CD14-positive monocyte (primary cell): ENCODE measurements at regions not wholly inside any gene's neighbourhood (a gene's known extent, or its start where the extent isn't known, plus 50 kb on each side); places are given as distances from the start of the nearest gene placed in this dataset.

Source experiments
- DNase-seq, 3 donors: peaks; one replicate each; pipeline ENCODE4 v3.0.0-alpha.2; 2011 to 2022
- H2AFZ ChIP-seq: 2 replicates; pipeline ENCODE4 v1.6.0; 2012; ENCODE audit warnings: mild to moderate bottlenecking, low read depth, low read length, inconsistent platforms; ENCODE audit not compliant: insufficient read depth, poor library complexity, severe bottlenecking
- H3K27ac ChIP-seq, 2 donors: 1 replicate in 1 of 2; 2 replicates in 1 of 2; pipeline ENCODE4 v1.5.1; 2012 to 2013; ENCODE audit warnings: low read length in 2 of 2, control low read depth in 1 of 2, inconsistent platforms in 1 of 2, low read depth in 1 of 2, mild to moderate bottlenecking in 1 of 2
- H3K27me3 ChIP-seq, 2 donors: one replicate each; pipeline versions ENCODE4 v1.6.0 to v1.6.1; 2011 to 2013; ENCODE audit warnings: low read length in 2 of 2; ENCODE audit not compliant: control insufficient read depth in 2 of 2, insufficient read depth in 2 of 2
- H3K36me3 ChIP-seq, 2 donors: replicated peaks in 1 of 2; 1 replicate in 1 of 2; 2 replicates in 1 of 2; pipeline versions ENCODE4 v1.5.1 to v1.6.1; 2012 to 2013; ENCODE audit warnings: low read length in 2 of 2, control low read depth in 1 of 2, inconsistent platforms in 1 of 2, mild to moderate bottlenecking in 1 of 2; ENCODE audit not compliant: insufficient read depth in 2 of 2, control insufficient read depth in 1 of 2
- H3K4me1 ChIP-seq, 2 donors: 1 replicate in 1 of 2; 2 replicates in 1 of 2; pipeline versions ENCODE4 v1.5.1 to v1.6.1; 2012 to 2013; ENCODE audit warnings: low read length in 2 of 2, control low read depth in 1 of 2, inconsistent platforms in 1 of 2, mild to moderate bottlenecking in 1 of 2, moderate library complexity in 1 of 2; ENCODE audit not compliant: insufficient read depth in 2 of 2, control insufficient read depth in 1 of 2
- H3K4me2 ChIP-seq: replicated peaks from 2 replicates; pipeline ENCODE3; 2012; ENCODE audit warnings: low read length, moderate library complexity, mild to moderate bottlenecking; ENCODE audit not compliant: poor library complexity, severe bottlenecking; ENCODE audit errors: extremely low read depth
- H3K4me3 ChIP-seq, 3 experiments: fragments of 200-600 bp in 1 of 3; sonication (generic) in 1 of 3; replicated peaks in 1 of 3; 1 replicate in 2 of 3; 2 replicates in 1 of 3; pipeline ENCODE4 v1.5.1; 2011 to 2013; ENCODE audit warnings: low read length in 3 of 3, mild to moderate bottlenecking in 3 of 3, control low read depth in 2 of 3, low read depth in 2 of 3, inconsistent platforms in 1 of 3, moderate library complexity in 1 of 3
- H3K79me2 ChIP-seq: 2 replicates; pipeline ENCODE4 v1.6.0; 2012; ENCODE audit warnings: mild to moderate bottlenecking, control low read depth, inconsistent platforms, low read length, moderate library complexity; ENCODE audit not compliant: insufficient read depth
- H3K9ac ChIP-seq: 2 replicates; pipeline ENCODE4 v1.6.0; 2017; ENCODE audit warnings: low read length, mild to moderate bottlenecking; ENCODE audit not compliant: insufficient read depth, poor library complexity, severe bottlenecking
- H3K9me3 ChIP-seq, 2 donors: replicated peaks in 1 of 2; 1 replicate in 1 of 2; 2 replicates in 1 of 2; pipeline versions ENCODE4 v1.5.1 to v1.6.1; 2012 to 2013; ENCODE audit warnings: low read length in 2 of 2, control low read depth in 1 of 2; ENCODE audit not compliant: control insufficient read depth in 1 of 2, insufficient read depth in 1 of 2
- H4K20me1 ChIP-seq: 2 replicates; pipeline ENCODE4 v1.6.0; 2012; ENCODE audit warnings: mild to moderate bottlenecking, low read length, control low read depth, moderate library complexity; ENCODE audit not compliant: insufficient read depth
- H3K27ac Mint-ChIP-seq, 7 donors: one replicate each; pipeline ENCODE4 v1.8.0; 2020; ENCODE audit warnings: mild to moderate bottlenecking in 7 of 7, mixed read lengths in 7 of 7, moderate library complexity in 6 of 7, inconsistent platforms in 2 of 7
- H3K27me3 Mint-ChIP-seq, 3 donors: one replicate each; pipeline ENCODE4 v1.8.0; 2021 to 2022; ENCODE audit warnings: low read depth in 3 of 3, mild to moderate bottlenecking in 3 of 3, mixed read lengths in 3 of 3, moderate library complexity in 3 of 3, inconsistent platforms in 1 of 3
- H3K36me3 Mint-ChIP-seq, 2 donors: one replicate each; pipeline ENCODE4 v1.8.0; 2020; ENCODE audit warnings: mixed read lengths in 2 of 2, inconsistent platforms in 1 of 2, mild to moderate bottlenecking in 1 of 2
- H3K4me1 Mint-ChIP-seq: one replicate; pipeline ENCODE4 v1.8.0; 2020; ENCODE audit warnings: mild to moderate bottlenecking, mixed read lengths
- H3K4me3 Mint-ChIP-seq, 2 donors: one replicate each; pipeline ENCODE4 v1.8.0; 2020; ENCODE audit warnings: mild to moderate bottlenecking in 2 of 2, mixed read lengths in 2 of 2, moderate library complexity in 1 of 2
- H3K9me3 Mint-ChIP-seq, 7 donors: one replicate each; pipeline ENCODE4 v1.8.0; 2020 to 2022; ENCODE audit warnings: mixed read lengths in 7 of 7, mild to moderate bottlenecking in 6 of 7, moderate library complexity in 6 of 7, inconsistent platforms in 2 of 7
- CTCF ChIP-seq: fragments of 200-600 bp; IDR thresholded peaks from one replicate; pipeline ENCODE4 v1.8.0; 2022; ENCODE audit warnings: antibody characterized with exemption, mild to moderate bottlenecking
- WGBS: methylation state at CpG from one replicate; pipeline ENCODE4 v1.1.5; 2013; ENCODE audit warnings: missing lambda C conversion rate; ENCODE audit not compliant: insufficient coverage; 5-methylcytosine and 5-hydroxymethylcytosine counted together
- intact Hi-C, 2 donors: fragments of 100-400 bp; cut with micrococcal nuclease; formaldehyde crosslinking; loops; one replicate each; pipeline versions ENCODE4 v1.15.0 to v1.15.1; 2023

DNA sequence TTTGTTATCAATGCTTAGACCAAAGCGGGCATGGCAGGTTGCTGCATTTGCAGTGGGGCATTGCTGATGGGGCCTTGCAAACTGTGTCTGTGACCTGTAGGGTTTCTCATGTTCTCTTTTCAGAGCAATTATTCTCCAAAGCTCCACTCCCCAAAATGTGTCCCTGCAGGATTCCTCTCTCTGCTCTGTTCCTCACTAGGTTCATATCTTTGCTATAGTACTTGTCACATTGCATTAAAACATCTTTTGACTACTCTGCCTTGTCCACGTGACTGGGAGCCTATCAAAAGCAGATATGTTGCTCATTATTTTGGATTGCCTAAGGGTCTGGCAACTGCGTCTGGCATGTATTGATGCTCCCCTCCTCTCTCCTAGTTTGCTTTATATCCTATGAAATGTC lies 177.7 kb upstream of the MID1 start:
- Histone ChIP-seq H3K4me1 (no peaks in the 10 kb centered on the region), H3K27me3 (no peaks in the 10 kb centered on the region), H4K20me1 (no peaks in the 10 kb centered on the region), H3K9me3 (no peaks in the 10 kb centered on the region), H3K79me2 (no peaks in the 10 kb centered on the region), H3K4me2 (no peak overlapping the region), H3K4me3 (no peak overlapping the region), H3K27ac (no peak overlapping the region), H2AFZ (no peak overlapping the region), H3K36me3 (no peaks in the 10 kb centered on the region), H3K9ac (no peak overlapping the region)
- Mint-ChIP-seq H3K27me3 (peaks cover 2% of the 10 kb centered on the region in 3 donors), H3K4me1 (no peaks in the 10 kb centered on the region), H3K9me3 (peaks cover 0 to 2% (median 0%) of the 10 kb centered on the region in 7 donors), H3K36me3 (no peaks in the 10 kb centered on the region), H3K4me3 (no peak overlapping the region), H3K27ac (no peak overlapping the region)
- intact Hi-C loops: no loop called here
- TF ChIP-seq CTCF: no peak
- no CpG with 5 or more reads among the region's 3 CpGs for WGBS
- no peak for DNase-seq

- DNase-seq: no peak
- TF ChIP-seq CTCF: no peak
- no peaks in the 10 kb centered on the region for H3K79me2 ChIP-seq
- no peaks in the 10 kb centered on the region for H3K27me3 ChIP-seq
- no peaks in the 10 kb centered on the region for H3K36me3 Mint-ChIP-seq
- H3K4me3 Mint-ChIP-seq: no peak overlapping the region
- no peaks in the 10 kb centered on the region for H3K36me3 ChIP-seq
- no peaks in the 10 kb centered on the region for H3K4me1 ChIP-seq
- H3K27me3 Mint-ChIP-seq: peaks cover 0 to 4% (median 0%) of the 10 kb centered on the region in 3 donors
- H3K27ac ChIP-seq: no peak overlapping the region
- H4K20me1 ChIP-seq: no peaks in the 10 kb centered on the region
- H3K27ac Mint-ChIP-seq: no peak overlapping the region
- H3K9ac ChIP-seq: no peak overlapping the region
- no peak overlapping the region for H3K4me2 ChIP-seq
- H3K9me3 Mint-ChIP-seq: peaks cover 0 to 5% (median 0%) of the 10 kb centered on the region in 7 donors
- no peak overlapping the region for H3K4me3 ChIP-seq
- H3K9me3 ChIP-seq: no peaks in the 10 kb centered on the region
- no peak overlapping the region for H2AFZ ChIP-seq
- intact Hi-C loops: no loop called here
- H3K4me1 Mint-ChIP-seq: no peaks in the 10 kb centered on the region
Observed at GRCh38 chrX:10800796-10801195, 180.4 kb upstream of the MID1 start.
